ENCODE measurements at regions not wholly inside any gene's neighbourhood (a gene's known extent, or its start where the extent isn't known, plus 50 kb on each side); places are given as distances from the start of the nearest gene placed in this dataset.

- no CpG with 5 or more reads among the region's 1 CpG for WGBS, 2 experiments (ENCODE audit: extremely low coverage in 2 of 2, insufficient read length in 1 of 2)
- no peak overlapping the region for H4K91ac ChIP-seq (ENCODE audit: insufficient read depth, low read depth, low read length)
- TF ChIP-seq BHLHE40 (IDR thresholded peaks at IDR 0.05; ENCODE audit: low read depth, low read length): no peak
- TF ChIP-seq MXI1 (IDR thresholded peaks at IDR 0.05; ENCODE audit: borderline replicate concordance, low read depth, low read length): no peak
- TF ChIP-seq FOS (IDR thresholded peaks at IDR 0.05; ENCODE audit: low read depth, low read length): no peak
- TF ChIP-seq MAZ (IDR thresholded peaks at IDR 0.05; ENCODE audit: borderline replicate concordance, low read depth, low read length): no peak
- ATAC-seq (ENCODE audit: low read depth) (no peak), DNase-seq (no peak)
- no peak overlapping the region for H3K23ac ChIP-seq (ENCODE audit: low read depth, low read length)
- H2BK20ac ChIP-seq (ENCODE audit: low read depth, low read length): no peak overlapping the region
- H3K9me3 ChIP-seq (ENCODE audit: control insufficient read depth, insufficient read depth, low read length): no peaks in the 10 kb centered on the region; the same call in 1 of the 2 replicates
- no peaks in the 10 kb centered on the region for H3K36me3 ChIP-seq (ENCODE audit: control insufficient read depth, insufficient read depth, low read length)
- H4K8ac ChIP-seq (ENCODE audit: low read depth in 2 of 2, low read length in 2 of 2): no peak overlapping the region
- H3K4me2 ChIP-seq (ENCODE audit: low read depth, low read length): no peak overlapping the region
- no peaks in the 10 kb centered on the region for H3K4me1 ChIP-seq (ENCODE audit: control insufficient read depth, insufficient read depth, low read length)
- H4K20me1 ChIP-seq (ENCODE audit: insufficient read depth, low read length): no peaks in the 10 kb centered on the region
- no peaks in the 10 kb centered on the region for H3K79me1 ChIP-seq (ENCODE audit: low read depth in 1 of 2, low read length in 2 of 2)
- H3K18ac ChIP-seq (ENCODE audit: low read depth, low read length): no peak overlapping the region
- no peak overlapping the region for H3K4me3 ChIP-seq (ENCODE audit: insufficient read depth, low read depth, low read length)
- H2AK9ac ChIP-seq (replicated peaks; ENCODE audit: low read depth, low read length, poor library complexity): no peak overlapping the region
- no peak overlapping the region for H2AFZ ChIP-seq (replicated peaks; ENCODE audit: low read length, poor library complexity)
- H4K5ac ChIP-seq (ENCODE audit: low read depth, low read length): no peak overlapping the region
- H3K14ac ChIP-seq (replicated peaks; ENCODE audit: low read depth, low read length): no peak overlapping the region
- ChIA-PET CTCF (no interaction called here), POLR2A (ENCODE audit: unreplicated experiment) (no interaction called here)
- H3K56ac ChIP-seq (ENCODE audit: extremely low read depth, insufficient read depth, low read length): no peak overlapping the region
- no peak overlapping the region for H2BK5ac ChIP-seq (ENCODE audit: low read depth, low read length, poor library complexity, severe bottlenecking)
- H3K9ac ChIP-seq (ENCODE audit: low read depth, low read length): no peak overlapping the region
- no peak overlapping the region for H3K4ac ChIP-seq (ENCODE audit: low read depth, low read length)
- in situ Hi-C loops (cut with MboI; ENCODE audit: low sequenced_read_pairs) (no loop called here), dilution Hi-C loops (cut with HindIII; ENCODE audit: low sequenced_read_pairs, unreplicated experiment) (no loop called here), intact Hi-C loops (cut with micrococcal nuclease) (no loop called here)
- H2BK120ac ChIP-seq (ENCODE audit: low read depth, low read length): no peak overlapping the region
- peaks cover 3% of the 10 kb centered on the region for H3K27me3 ChIP-seq (ENCODE audit: control insufficient read depth, insufficient read depth, low read length)
- no TSS peak for BruUV-seq (replicated peaks)
- no peak overlapping the region for H2AK5ac ChIP-seq (ENCODE audit: low read depth, low read length)
- no peak overlapping the region for H3K27ac ChIP-seq (ENCODE audit: insufficient read depth, low read length)
- no peaks in the 10 kb centered on the region for H3K9me1 ChIP-seq (ENCODE audit: insufficient read depth, low read length)
- H2BK15ac ChIP-seq (ENCODE audit: low read depth, low read length): no peak overlapping the region
These were observed 497.4 kb downstream of the ETS1 start for GRCh38 chr11:128089962-128090361.
